ENCODE measurements at regions not wholly inside any gene's neighbourhood (a gene's known extent, or its start where the extent isn't known, plus 50 kb on each side); places are given as distances from the start of the nearest gene placed in this dataset.
A peak's percentile ranks its signal among the peaks of the same experiment; 100 is the strongest.

- 72% methylated on average over 11 of the region's 11 CpGs for WGBS
- ATAC-seq = peak; percentile 28 to 88
- Histone ChIP-seq H3K27me3 (ENCODE audit: control insufficient read depth, insufficient read depth) (no peaks in the 10 kb centered on the region), H3K9me3 (ENCODE audit: control insufficient read depth, low read length) (no peaks in the 10 kb centered on the region), H3K4me1 (ENCODE audit: control insufficient read depth, insufficient read depth, low read length) (peaks cover 3% of the 10 kb centered on the region), H3K4me3 (ENCODE audit: low read length) (no peak overlapping the region), H3K27ac (ENCODE audit: low read length) (peak overlapping the region; percentile 48)
- DNase-seq = no peak
- intact Hi-C loops (cut with DNase I) = loop anchor here in 2 of 4 donors (10.0 kb wide), 2 partner anchors 90 kb away; partner anchors contain the start of gene FOXL1 (in 2 of the 2)
Measured at GRCh38 chr16:86664522-86665318, 86.4 kb downstream of the FOXL1 start.

- peaks cover 3% of the 10 kb centered on the region for H3K4me1 ChIP-seq (ENCODE audit: control insufficient read depth, insufficient read depth, low read length)
- intact Hi-C loops (cut with DNase I) = loop anchor here in 2 of 4 donors (10.0 kb wide), 2 partner anchors 90 kb away; partner anchors contain the start of gene FOXL1 (in 2 of the 2)
- no peak overlapping the region for H3K27ac ChIP-seq (ENCODE audit: low read length)
- DNase-seq (no peak), ATAC-seq (no peak)
- 57% methylated on average over 2 of the region's 2 CpGs for WGBS
- no peaks in the 10 kb centered on the region for H3K27me3 ChIP-seq (ENCODE audit: control insufficient read depth, insufficient read depth)
- H3K4me3 ChIP-seq (ENCODE audit: low read length) = no peak overlapping the region
- no peaks in the 10 kb centered on the region for H3K9me3 ChIP-seq (ENCODE audit: control insufficient read depth, low read length)
Measured at GRCh38 chr16:86665319-86665675, 86.9 kb downstream of the FOXL1 start.

GRCh38 chr16:86665929-86666328, 87.6 kb downstream of the FOXL1 start:
- WGBS = 93% methylated on average over 3 of the region's 3 CpGs
- no peaks in the 10 kb centered on the region for H3K27me3 ChIP-seq (ENCODE audit: control insufficient read depth, insufficient read depth)
- DNase-seq (no peak), ATAC-seq (no peak)
- H3K27ac ChIP-seq (ENCODE audit: low read length) = no peak overlapping the region
- peaks cover 3% of the 10 kb centered on the region for H3K4me1 ChIP-seq (ENCODE audit: control insufficient read depth, insufficient read depth, low read length)
- H3K9me3 ChIP-seq (ENCODE audit: control insufficient read depth, low read length) = no peaks in the 10 kb centered on the region
- H3K4me3 ChIP-seq (ENCODE audit: low read length) = no peak overlapping the region
- intact Hi-C loops (cut with DNase I) = loop anchor here in 2 of 4 donors (10.0 kb wide), 2 partner anchors 89 to 91 kb away; partner anchors contain the start of gene FOXL1 (in 2 of the 2)

GRCh38 chr16:86667035-86667434, 88.7 kb downstream of the FOXL1 start:
- ATAC-seq (peak; percentile 44 to 66), DNase-seq (peak in 2 of 3 donors; percentile 67 to 84)
- Histone ChIP-seq H3K4me1 (ENCODE audit: control insufficient read depth, insufficient read depth, low read length) (peaks cover 3% of the 10 kb centered on the region), H3K27me3 (ENCODE audit: control insufficient read depth, insufficient read depth) (no peaks in the 10 kb centered on the region), H3K4me3 (ENCODE audit: low read length) (no peak overlapping the region), H3K27ac (ENCODE audit: low read length) (no peak overlapping the region), H3K9me3 (ENCODE audit: control insufficient read depth, low read length) (no peaks in the 10 kb centered on the region)
- WGBS = 32% methylated on average over 3 of the region's 3 CpGs
- intact Hi-C loops (cut with DNase I) = loop anchor here in 2 of 4 donors (10.0 kb wide), 2 partner anchors 88 to 92 kb away; partner anchors contain the start of gene FOXL1 (in 2 of the 2)

GRCh38 chr16:86668136-86668910, 90.0 kb downstream of the FOXL1 start:
- Histone ChIP-seq H3K27me3 (ENCODE audit: control insufficient read depth, insufficient read depth) (no peaks in the 10 kb centered on the region), H3K4me1 (ENCODE audit: control insufficient read depth, insufficient read depth, low read length) (peaks cover 3% of the 10 kb centered on the region), H3K27ac (ENCODE audit: low read length) (no peak overlapping the region), H3K4me3 (ENCODE audit: low read length) (no peak overlapping the region), H3K9me3 (ENCODE audit: control insufficient read depth, low read length) (peaks cover 2% of the 10 kb centered on the region)
- intact Hi-C loops (cut with DNase I) = loop anchor here in 2 of 4 donors (10.0 kb wide), 2 partner anchors 86 to 94 kb away; partner anchors contain the start of gene FOXL1 (in 2 of the 2)
- ATAC-seq (peak; percentile 34 to 43), DNase-seq (no peak)
- WGBS = 45% methylated on average over 8 of the region's 8 CpGs

- DNase-seq (no peak), ATAC-seq (peak; percentile 5 to 23)
- Histone ChIP-seq H3K4me1 (ENCODE audit: control insufficient read depth, insufficient read depth, low read length) (peaks cover 3% of the 10 kb centered on the region), H3K27me3 (ENCODE audit: control insufficient read depth, insufficient read depth) (no peaks in the 10 kb centered on the region), H3K9me3 (ENCODE audit: control insufficient read depth, low read length) (peaks cover 2% of the 10 kb centered on the region), H3K27ac (ENCODE audit: low read length) (peak overlapping the region; percentile 44), H3K4me3 (ENCODE audit: low read length) (no peak overlapping the region)
- intact Hi-C loops (cut with DNase I) = loop anchor here in 2 of 4 donors (10.0 kb wide), 2 partner anchors 85 to 95 kb away; partner anchors contain the start of gene FOXL1 (in 2 of the 2)
- WGBS = 76% methylated on average over 10 of the region's 10 CpGs
Measured at GRCh38 chr16:86669285-86669805, 91.0 kb downstream of the FOXL1 start.

GRCh38 chr16:86669937-86670749, 91.8 kb downstream of the FOXL1 start:
- intact Hi-C loops (cut with DNase I) = loop anchor here in 3 of 4 donors (5.0 to 10.0 kb wide), 3 partner anchors 85 to 95 kb away; partner anchors contain the start of gene FOXL1 (in 3 of the 3)
- no peak overlapping the region for H3K4me3 ChIP-seq (ENCODE audit: low read length)
- H3K4me1 ChIP-seq (ENCODE audit: control insufficient read depth, insufficient read depth, low read length) = peaks cover 3% of the 10 kb centered on the region
- peak overlapping the region; percentile 28 for H3K27ac ChIP-seq (ENCODE audit: low read length)
- H3K9me3 ChIP-seq (ENCODE audit: control insufficient read depth, low read length) = peaks cover 2% of the 10 kb centered on the region
- ATAC-seq = peak; percentile 22 to 55
- H3K27me3 ChIP-seq (ENCODE audit: control insufficient read depth, insufficient read depth) = no peaks in the 10 kb centered on the region
- 49% methylated on average over 30 of the region's 30 CpGs for WGBS
- DNase-seq = peak in 2 of 3 donors; percentile 81 to 86

- Histone ChIP-seq H3K27me3 (ENCODE audit: control insufficient read depth, insufficient read depth) (no peaks in the 10 kb centered on the region), H3K4me1 (ENCODE audit: control insufficient read depth, insufficient read depth, low read length) (peaks cover 3% of the 10 kb centered on the region), H3K9me3 (ENCODE audit: control insufficient read depth, low read length) (peaks cover 2% of the 10 kb centered on the region), H3K27ac (ENCODE audit: low read length) (no peak overlapping the region), H3K4me3 (ENCODE audit: low read length) (no peak overlapping the region)
- ATAC-seq = no peak
- DNase-seq = no peak
- intact Hi-C loops (cut with DNase I) = loop anchor here in 1 of 4 donors (5.0 kb wide), 1 partner anchor 93 kb away; the partner anchor contains the start of gene FOXL1
- WGBS = 77% methylated on average over 11 of the region's 11 CpGs
Measured at GRCh38 chr16:86670750-86671234, 92.4 kb downstream of the FOXL1 start.

GRCh38 chr16:86671486-86672178, 93.3 kb downstream of the FOXL1 start:
- peaks cover 3% of the 10 kb centered on the region for H3K4me1 ChIP-seq (ENCODE audit: control insufficient read depth, insufficient read depth, low read length)
- intact Hi-C loops (cut with DNase I) = loop anchor here in 1 of 4 donors (5.0 kb wide), 1 partner anchor 94 kb away; the partner anchor contains the start of gene FOXL1
- no peaks in the 10 kb centered on the region for H3K27me3 ChIP-seq (ENCODE audit: control insufficient read depth, insufficient read depth)
- H3K4me3 ChIP-seq (ENCODE audit: low read length) = no peak overlapping the region
- WGBS = 37% methylated on average over 15 of the region's 15 CpGs
- ATAC-seq (no peak), DNase-seq (no peak)
- peaks cover 2% of the 10 kb centered on the region for H3K9me3 ChIP-seq (ENCODE audit: control insufficient read depth, low read length)
- no peak overlapping the region for H3K27ac ChIP-seq (ENCODE audit: low read length)

All from right cardiac atrium (tissue), 5 donors.